H1 (cell line): ENCODE measurements at regions not wholly inside any gene's neighbourhood (a gene's known extent, or its start where the extent isn't known, plus 50 kb on each side); places are given as distances from the start of the nearest gene placed in this dataset.

Experiments
- CTCF ChIA-PET: fragments of 300-600 bp; sonication (Branson Sonifier 250); formaldehyde crosslinking; loops from one replicate; lab custom pipeline; 2021; ENCODE audit not compliant: partially characterized antibody; lab: Charles Lee
- POLR2A ChIA-PET: fragments of 300-600 bp; sonication (Branson Sonifier 250); formaldehyde crosslinking; loops from one replicate; lab custom pipeline; 2021; ENCODE audit warnings: inconsistent platforms; ENCODE audit not compliant: partially characterized antibody; lab: Charles Lee
- DNase-seq, 2 experiments: peaks; one replicate each; pipeline versions ENCODE4 v3.0.0 to v3.0.0-alpha.2; 2010 to 2022; ENCODE audit warnings: low spot score in 2 of 2, low read depth in 1 of 2, mixed read lengths in 1 of 2
- FAIRE-seq: peaks from 2 replicates; lab custom pipeline; 2011; peaks lifted over from hg19 to GRCh38; lab: Jason Lieb, UNC
- H2AFZ ChIP-seq: 2 replicates; pipeline ENCODE4 v1.8.1; 2012; ENCODE audit warnings: low read length, inconsistent platforms
- H2AK5ac ChIP-seq: 2 replicates; pipeline ENCODE4 v1.6.1; 2013; ENCODE audit warnings: low read depth, low read length
- H2BK120ac ChIP-seq: replicated peaks from 2 replicates; pipeline ENCODE3; 2013; ENCODE audit warnings: low read depth, low read length, inconsistent platforms
- H2BK12ac ChIP-seq: 2 replicates; pipeline ENCODE4 v1.6.1; 2013; ENCODE audit warnings: low read depth, low read length
- H2BK15ac ChIP-seq: 2 replicates; pipeline ENCODE4 v1.6.1; 2013; ENCODE audit warnings: low read length
- H2BK20ac ChIP-seq: 2 replicates; pipeline ENCODE4 v1.6.1; 2013; ENCODE audit warnings: low read length
- H2BK5ac ChIP-seq: 2 replicates; pipeline ENCODE4 v1.6.1; 2013; ENCODE audit warnings: low read depth, low read length
- H3K14ac ChIP-seq: 2 replicates; pipeline ENCODE4 v1.6.1; 2013; ENCODE audit warnings: inconsistent platforms; ENCODE audit not compliant: insufficient read length
- H3K18ac ChIP-seq: 2 replicates; pipeline ENCODE4 v1.6.1; 2013; ENCODE audit warnings: low read length; ENCODE audit errors: extremely low read depth
- H3K23ac ChIP-seq: 2 replicates; pipeline ENCODE4 v1.6.1; 2013; ENCODE audit warnings: inconsistent platforms; ENCODE audit not compliant: insufficient read length
- H3K23me2 ChIP-seq: 2 replicates; pipeline ENCODE4 v1.6.1; 2013; ENCODE audit warnings: low read depth, low read length
- H3K27ac ChIP-seq: 2 replicates; pipeline ENCODE4 v1.6.1; 2011; ENCODE audit warnings: low read depth, low read length, inconsistent platforms
- H3K27me3 ChIP-seq, 4 experiments: replicated peaks in 1 of 4; 1 replicate in 1 of 4; 2 replicates in 3 of 4; pipeline versions ENCODE4 v1.6.1 to v1.8.1; 2011 to 2013; ENCODE audit warnings: low read length in 3 of 4, mild to moderate bottlenecking in 3 of 4, inconsistent platforms in 2 of 4, mixed read lengths in 2 of 4, moderate library complexity in 1 of 4; ENCODE audit not compliant: control insufficient read depth in 3 of 4, insufficient read depth in 3 of 4; ENCODE audit errors: extremely low read depth in 1 of 4
- H3K36me3 ChIP-seq, 4 experiments: 2 replicates each; pipeline versions ENCODE4 v1.6.1 to v1.8.1; 2011 to 2013; ENCODE audit warnings: mild to moderate bottlenecking in 4 of 4, low read length in 3 of 4, moderate library complexity in 2 of 4, control low read depth in 1 of 4, inconsistent platforms in 1 of 4; ENCODE audit not compliant: insufficient read depth in 4 of 4, control insufficient read depth in 2 of 4
- H3K4ac ChIP-seq: replicated peaks from 2 replicates; pipeline ENCODE3; 2013; ENCODE audit warnings: low read length, low read depth, mixed read lengths, inconsistent platforms; ENCODE audit not compliant: insufficient read length
- H3K4me1 ChIP-seq, 4 experiments: replicated peaks in 1 of 4; 1 replicate in 1 of 4; 2 replicates in 3 of 4; pipeline versions ENCODE4 v1.6.1 to v1.8.1; 2011 to 2013; ENCODE audit warnings: low read length in 3 of 4, inconsistent platforms in 2 of 4, mixed read lengths in 1 of 4; ENCODE audit not compliant: insufficient read depth in 4 of 4, control insufficient read depth in 3 of 4
- H3K4me2 ChIP-seq, 2 experiments: 2 replicates each; pipeline versions ENCODE4 v1.6.1 to v1.8.1; 2011 to 2013; ENCODE audit warnings: low read depth in 2 of 2, low read length in 2 of 2, control low read depth in 1 of 2, inconsistent platforms in 1 of 2, mild to moderate bottlenecking in 1 of 2; ENCODE audit not compliant: insufficient read depth in 1 of 2
- H3K4me3 ChIP-seq, 4 experiments: fragments of 200-600, 300-600 bp in 1 of 4; sonication (generic), shearing (Covaris generic), sonication (Bioruptor Twin) in 1 of 4; 2 replicates each; pipeline versions ENCODE4 v1.5.1 to v1.8.1; 2011 to 2016; ENCODE audit warnings: low read length in 4 of 4, low read depth in 3 of 4, control low read depth in 2 of 4, inconsistent platforms in 2 of 4, mild to moderate bottlenecking in 2 of 4, mixed read lengths in 1 of 4, moderate library complexity in 1 of 4; ENCODE audit not compliant: insufficient read depth in 2 of 4; ENCODE audit errors: extremely low read depth in 1 of 4
- H3K56ac ChIP-seq: replicated peaks from 2 replicates; pipeline ENCODE3; 2013; ENCODE audit warnings: low read depth, mild to moderate bottlenecking, mixed read lengths, low read length, inconsistent platforms; ENCODE audit not compliant: insufficient read length
- H3K79me1 ChIP-seq: 2 replicates; pipeline ENCODE4 v1.6.1; 2013; ENCODE audit warnings: low read depth, low read length, control low read depth
- H3K79me2 ChIP-seq, 2 experiments: 2 replicates each; pipeline versions ENCODE4 v1.6.1 to v1.8.1; 2012 to 2013; ENCODE audit warnings: low read length in 2 of 2, mild to moderate bottlenecking in 2 of 2, inconsistent platforms in 1 of 2; ENCODE audit not compliant: insufficient read depth in 2 of 2, control insufficient read depth in 1 of 2
- H3K9ac ChIP-seq, 4 experiments: replicated peaks in 1 of 4; 1 replicate in 1 of 4; 2 replicates in 3 of 4; pipeline versions ENCODE4 v1.6.1 to v1.8.1; 2011 to 2013; ENCODE audit warnings: low read depth in 3 of 4, low read length in 3 of 4, control low read depth in 2 of 4, mild to moderate bottlenecking in 2 of 4, moderate library complexity in 2 of 4, inconsistent platforms in 1 of 4; ENCODE audit errors: extremely low read depth in 1 of 4
- H3K9me3 ChIP-seq, 2 experiments: 2 replicates each; pipeline versions ENCODE4 v1.6.1 to v1.8.1; 2012 to 2013; ENCODE audit warnings: mild to moderate bottlenecking in 2 of 2, moderate library complexity in 2 of 2, control low read depth in 1 of 2, inconsistent platforms in 1 of 2, low read depth in 1 of 2, low read length in 1 of 2, mixed read lengths in 1 of 2; ENCODE audit not compliant: insufficient read depth in 2 of 2
- H4K20me1 ChIP-seq, 2 experiments: replicated peaks in 1 of 2; 2 replicates each; pipeline versions ENCODE3 to v1.8.1; 2011 to 2013; ENCODE audit warnings: inconsistent platforms in 2 of 2, low read length in 2 of 2, mild to moderate bottlenecking in 1 of 2; ENCODE audit not compliant: insufficient read depth in 2 of 2, control insufficient read depth in 1 of 2
- H4K5ac ChIP-seq: 2 replicates; pipeline ENCODE4 v1.6.1; 2013; ENCODE audit warnings: low read length, low read depth, mixed read lengths, inconsistent platforms; ENCODE audit not compliant: insufficient read length
- H4K8ac ChIP-seq: 2 replicates; pipeline ENCODE4 v1.8.0; 2013; ENCODE audit warnings: mild to moderate bottlenecking, moderate library complexity, low read length, inconsistent platforms; ENCODE audit not compliant: insufficient read depth; ENCODE audit errors: extremely low read depth
- H4K91ac ChIP-seq: replicated peaks from 2 replicates; pipeline ENCODE3; 2013; ENCODE audit warnings: low read length, mixed read lengths, inconsistent platforms; ENCODE audit not compliant: insufficient read length
- EZH2 ChIP-seq: fragments of 200-600 bp; sonication (generic); IDR thresholded peaks from 2 replicates; pipeline ENCODE4 v1.7.1; 2012; ENCODE audit warnings: low read depth, mild to moderate bottlenecking, moderate library complexity, low read length, inconsistent platforms; ENCODE audit not compliant: severe bottlenecking
- HDAC2 ChIP-seq, 2 experiments: fragments of 300-600 bp in 1 of 2; sonication (generic) in 1 of 2; IDR thresholded peaks; 2 replicates each; pipeline ENCODE4 v1.6.1; 2011 to 2012; ENCODE audit warnings: low read depth in 2 of 2, low read length in 2 of 2, mild to moderate bottlenecking in 2 of 2, moderate library complexity in 2 of 2, borderline replicate concordance in 1 of 2, inconsistent platforms in 1 of 2
- NRF1 ChIP-seq: IDR thresholded peaks from 2 replicates; pipeline ENCODE4 v1.6.1; 2011; ENCODE audit warnings: mild to moderate bottlenecking, low read depth, low read length, improper control_type of control experiment
- POLR2A ChIP-seq, 2 experiments: IDR thresholded peaks; 1 replicate in 1 of 2; 2 replicates in 1 of 2; pipeline ENCODE4 v1.6.1; 2011; ENCODE audit warnings: low read depth in 2 of 2, low read length in 2 of 2, mild to moderate bottlenecking in 2 of 2; ENCODE audit errors: control extremely low read depth in 1 of 2
- SP4 ChIP-seq: IDR thresholded peaks from 2 replicates; pipeline ENCODE4 v1.6.1; 2012; ENCODE audit warnings: low read length, inconsistent platforms
- YY1 ChIP-seq: IDR thresholded peaks from 2 replicates; pipeline ENCODE4 v1.6.1; 2011; ENCODE audit warnings: low read depth, mild to moderate bottlenecking, low read length
- WGBS, 2 experiments: shearing (Covaris generic) in 1 of 2; methylation state at CpG; one replicate each; pipeline versions ENCODE4 v1.1.6 to v1.1.7; 2013 to 2015; ENCODE audit warnings: low lambda C conversion rate in 2 of 2, mixed read lengths in 2 of 2, inconsistent platforms in 1 of 2, low coverage in 1 of 2, missing lambda C conversion rate in 1 of 2; ENCODE audit not compliant: insufficient replicate concordance in 2 of 2, insufficient coverage in 1 of 2, insufficient read length in 1 of 2; ENCODE audit errors: extremely low coverage in 1 of 2, missing lambda C conversion rate in 1 of 2; 5-methylcytosine and 5-hydroxymethylcytosine counted together

DNA sequence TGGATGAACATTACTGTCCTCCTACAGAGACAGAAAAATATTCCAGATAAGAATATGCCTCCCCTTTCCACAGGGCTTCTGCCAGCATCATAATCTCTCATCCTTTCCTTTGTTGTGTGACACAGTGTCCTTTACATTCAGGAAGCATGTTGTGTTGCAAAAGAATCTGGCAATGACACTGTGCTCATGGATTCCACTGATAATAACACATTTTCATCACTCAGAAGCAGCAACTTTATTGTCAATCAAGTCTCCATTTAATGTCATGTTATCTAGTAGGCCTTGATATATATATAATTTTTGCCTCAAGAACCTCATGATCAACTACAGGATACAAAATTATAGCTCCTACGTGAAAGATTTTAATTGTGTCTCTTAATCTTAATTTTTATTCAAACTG, 833.9 kb downstream of the FSTL5 start:
- Histone ChIP-seq H3K18ac (no peak overlapping the region), H2BK20ac (no peak overlapping the region), H3K14ac (no peak overlapping the region), H3K79me2 (no peaks in the 10 kb centered on the region), H2BK15ac (no peak overlapping the region), H3K9me3 (no peaks in the 10 kb centered on the region), H2BK12ac (no peak overlapping the region), H3K56ac (no peak overlapping the region), H3K4ac (no peak overlapping the region), H4K20me1 (no peaks in the 10 kb centered on the region), H3K4me1 (no peaks in the 10 kb centered on the region), H4K8ac (no peak overlapping the region), H2AK5ac (no peak overlapping the region), H3K27me3 (no peaks in the 10 kb centered on the region), H2BK5ac (no peak overlapping the region), H3K23ac (no peak overlapping the region), H4K91ac (no peak overlapping the region), H3K27ac (no peak overlapping the region), H4K5ac (no peak overlapping the region), H3K4me2 (no peak overlapping the region), H3K9ac (no peak overlapping the region), H3K23me2 (no peaks in the 10 kb centered on the region), H3K79me1 (no peaks in the 10 kb centered on the region), H2AFZ (no peak overlapping the region), H3K4me3 (no peak overlapping the region), H3K36me3 (no peaks in the 10 kb centered on the region), H2BK120ac (no peak overlapping the region)
- DNase-seq (no peak), FAIRE-seq (no peak)
- TF ChIP-seq EZH2, result no peak
- TF ChIP-seq NRF1, result no peak
- TF ChIP-seq HDAC2 (IDR thresholded peaks at IDR 0.05; ENCODE audit: borderline replicate concordance in 1 of 2, low read depth in 2 of 2, low read length in 2 of 2), result no peak
- no peak for TF ChIP-seq YY1
- no peak for TF ChIP-seq SP4
- no peak for TF ChIP-seq POLR2A (IDR thresholded peaks at IDR 0.05; ENCODE audit: control extremely low read depth in 1 of 2, low read depth in 2 of 2, low read length in 2 of 2)
- POLR2A ChIA-PET, result no interaction called here
- WGBS, 2 experiments, result 89% methylated on average over 1 of the region's 1 CpG; no CpG with 5 or more reads in 1 of the 2 experiments
- CTCF ChIA-PET, result interaction anchor here (1.0 to 1.5 kb wide), 3 partner anchors 9 to 73 kb away, joined by 4 to 6 read pairs (median 5); no protein-coding TSS in a partner anchor
